ENCODE measurements at regions not wholly inside any gene's neighbourhood (a gene's known extent, or its start where the extent isn't known, plus 50 kb on each side); places are given as distances from the start of the nearest gene placed in this dataset.

DNA sequence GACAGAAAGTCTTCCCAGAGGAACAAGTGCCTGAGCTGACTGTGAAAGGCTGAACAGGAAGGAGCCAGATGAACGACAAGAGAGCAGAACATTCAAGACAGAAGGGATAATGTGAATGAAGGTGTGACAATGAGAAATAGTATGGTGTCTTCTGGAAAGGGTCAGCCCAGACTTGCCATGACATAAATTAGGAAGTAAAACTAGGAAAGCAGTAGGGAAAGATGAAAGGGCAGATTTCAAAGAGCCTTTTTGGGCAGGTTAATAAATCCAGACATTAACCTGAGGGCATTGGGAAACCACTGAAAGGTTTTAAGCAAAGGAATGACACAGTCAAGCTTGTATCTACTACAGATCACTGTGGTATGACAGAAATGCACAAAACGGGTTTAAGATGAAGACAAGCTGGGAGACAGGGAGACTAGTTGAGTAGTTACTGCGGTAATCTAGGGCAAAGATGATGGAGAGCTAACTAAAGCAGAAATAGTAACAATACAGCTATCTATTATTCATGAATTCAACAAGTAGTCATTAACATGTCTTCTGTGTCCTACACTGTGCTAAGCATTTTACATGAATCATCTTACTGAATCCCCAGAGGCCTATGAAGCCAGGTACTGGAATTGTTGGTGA, 580.9 kb upstream of the WWC1 start:
- no peak for TF ChIP-seq POLR2A (IDR thresholded peaks at IDR 0.05; ENCODE audit: low read length)
- no peak for TF ChIP-seq GATA1 (IDR thresholded peaks at IDR 0.05; ENCODE audit: low read depth, low read length)
